Cardiac fibroblast (primary cell): ENCODE measurements at regions not wholly inside any gene's neighbourhood (a gene's known extent, or its start where the extent isn't known, plus 50 kb on each side); places are given as distances from the start of the nearest gene placed in this dataset.

Source experiments
- DNase-seq, 2 donors: peaks; one replicate each; pipeline versions ENCODE4 v3.0.0 to v3.0.0-alpha.2; 2010; ENCODE audit warnings: low read depth in 2 of 2
- H3K4me3 ChIP-seq, 2 donors: replicated peaks in 1 of 2; 1 replicate in 1 of 2; 2 replicates in 1 of 2; pipeline ENCODE4 v1.5.1; 2011; ENCODE audit warnings: low read depth in 2 of 2, low read length in 2 of 2, mild to moderate bottlenecking in 2 of 2, moderate library complexity in 1 of 2
- TF ChIP-seq, protein P1 (sequence below): IDR thresholded peaks from one replicate; pipeline ENCODE4 v1.5.1; 2011; ENCODE audit warnings: low read depth, mild to moderate bottlenecking, low read length, inconsistent platforms

DNA sequence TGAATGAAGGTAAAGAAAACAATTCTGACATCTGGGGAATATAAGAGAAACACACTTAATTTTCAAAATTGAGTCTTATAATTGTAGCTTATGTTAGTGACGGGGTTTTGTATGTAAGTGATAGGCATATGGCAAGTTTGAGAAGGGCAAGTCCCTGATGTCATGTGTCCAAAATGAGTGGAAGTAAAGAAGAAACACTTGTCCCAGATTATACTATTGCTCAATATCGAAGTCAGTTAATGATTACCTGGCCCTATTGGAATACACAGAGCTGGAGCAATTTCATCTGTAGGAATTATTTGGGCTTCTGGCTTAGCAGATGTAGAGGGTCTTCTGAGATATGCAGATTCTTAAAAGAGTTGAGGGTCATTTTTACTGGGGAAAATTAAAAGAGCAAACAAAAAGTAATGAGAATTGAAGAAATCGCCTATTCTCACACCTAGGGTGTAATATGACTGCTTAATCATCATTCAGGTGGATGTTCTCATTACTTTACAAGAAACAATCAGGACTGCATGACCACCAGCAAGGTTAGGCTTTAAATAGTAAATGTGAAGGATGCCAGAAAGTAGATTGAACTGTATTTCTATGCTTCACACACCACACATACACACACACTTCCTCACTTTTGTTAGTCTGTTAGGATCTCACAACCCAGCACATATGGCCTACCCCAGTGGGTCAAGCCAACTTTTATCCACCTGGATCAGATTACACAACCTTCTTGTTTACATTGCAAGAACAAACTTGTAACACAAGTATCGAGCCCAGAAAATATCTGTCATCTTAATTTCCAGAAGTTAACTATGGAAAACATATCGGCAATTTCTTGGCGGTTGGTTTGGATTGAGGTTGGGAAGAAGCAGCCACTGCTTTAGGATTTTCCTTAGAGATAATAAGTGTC lies 183.3 kb upstream of the LRRC3B start:
- no peak for DNase-seq

DNA sequence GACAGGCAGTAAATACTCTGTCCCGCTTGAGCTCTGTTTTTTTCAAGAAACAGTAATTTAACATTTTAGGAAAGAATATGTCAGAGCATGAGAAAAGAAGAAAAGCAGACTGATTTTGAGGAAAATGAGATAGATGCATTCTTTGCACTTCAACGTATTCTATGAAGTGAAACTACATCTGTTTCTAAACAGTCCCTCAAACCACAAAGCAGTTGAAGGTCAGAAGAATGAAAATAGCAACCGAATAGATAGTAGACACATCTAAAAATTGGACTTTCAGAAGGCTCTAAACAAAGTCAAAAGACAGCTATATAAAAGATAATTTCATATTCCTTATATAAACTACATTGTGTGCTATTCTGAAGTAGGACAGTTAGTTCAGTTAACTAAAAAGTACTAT lies 172.6 kb upstream of the LRRC3B start:
- no peak for DNase-seq
- no peak overlapping the region for H3K4me3 ChIP-seq
- TF ChIP-seq, protein P1, sequence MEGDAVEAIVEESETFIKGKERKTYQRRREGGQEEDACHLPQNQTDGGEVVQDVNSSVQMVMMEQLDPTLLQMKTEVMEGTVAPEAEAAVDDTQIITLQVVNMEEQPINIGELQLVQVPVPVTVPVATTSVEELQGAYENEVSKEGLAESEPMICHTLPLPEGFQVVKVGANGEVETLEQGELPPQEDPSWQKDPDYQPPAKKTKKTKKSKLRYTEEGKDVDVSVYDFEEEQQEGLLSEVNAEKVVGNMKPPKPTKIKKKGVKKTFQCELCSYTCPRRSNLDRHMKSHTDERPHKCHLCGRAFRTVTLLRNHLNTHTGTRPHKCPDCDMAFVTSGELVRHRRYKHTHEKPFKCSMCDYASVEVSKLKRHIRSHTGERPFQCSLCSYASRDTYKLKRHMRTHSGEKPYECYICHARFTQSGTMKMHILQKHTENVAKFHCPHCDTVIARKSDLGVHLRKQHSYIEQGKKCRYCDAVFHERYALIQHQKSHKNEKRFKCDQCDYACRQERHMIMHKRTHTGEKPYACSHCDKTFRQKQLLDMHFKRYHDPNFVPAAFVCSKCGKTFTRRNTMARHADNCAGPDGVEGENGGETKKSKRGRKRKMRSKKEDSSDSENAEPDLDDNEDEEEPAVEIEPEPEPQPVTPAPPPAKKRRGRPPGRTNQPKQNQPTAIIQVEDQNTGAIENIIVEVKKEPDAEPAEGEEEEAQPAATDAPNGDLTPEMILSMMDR, result no peak

More for the DNA sequence above, 183.3 kb upstream of the LRRC3B start:
- no peak overlapping the region for H3K4me3 ChIP-seq
- TF ChIP-seq, protein P1, result no peak

DNA sequence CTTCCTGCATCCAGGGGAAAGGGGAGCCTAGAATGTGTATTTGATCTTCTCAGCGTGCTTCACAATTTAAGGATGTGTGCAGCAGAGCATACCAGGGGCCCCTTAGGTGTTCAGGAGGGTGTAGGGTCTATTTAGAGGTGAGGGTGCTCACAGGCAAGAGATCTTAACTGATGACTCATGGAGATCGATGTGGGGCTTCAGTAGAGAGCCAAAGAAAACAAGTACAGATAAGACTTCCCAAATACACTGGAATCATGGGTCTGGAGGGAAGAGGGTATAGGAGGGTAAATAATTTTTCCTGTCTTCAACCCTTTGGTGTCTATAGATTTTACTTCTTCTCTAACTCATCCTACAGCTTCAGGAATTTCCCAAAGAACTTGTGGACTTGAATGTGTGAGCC lies 170.2 kb upstream of the LRRC3B start:
- no peak for DNase-seq
- TF ChIP-seq, protein P1, result no peak

DNA sequence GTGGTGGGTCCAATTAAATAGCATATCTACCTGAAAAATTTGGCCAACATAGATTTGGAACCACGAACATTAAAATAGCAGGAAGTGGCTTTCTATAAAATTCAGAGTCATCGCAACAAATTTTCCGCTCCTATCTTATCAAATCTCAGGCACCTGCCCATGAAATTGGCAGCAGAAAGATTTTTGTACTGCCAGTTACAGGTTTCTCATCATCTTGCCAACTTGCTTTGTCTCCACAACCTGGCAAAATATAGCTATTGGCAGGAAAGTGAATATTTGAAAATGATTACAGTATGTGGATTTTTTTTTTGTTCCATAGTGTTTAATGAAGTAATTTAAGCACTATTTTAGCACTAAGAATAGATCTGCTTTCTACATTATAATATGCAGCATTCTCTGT lies 161.6 kb upstream of the LRRC3B start:
- H3K4me3 ChIP-seq, result no peak overlapping the region
- TF ChIP-seq, protein P1, result no peak
- no peak for DNase-seq

More for the DNA sequence above, 170.2 kb upstream of the LRRC3B start:
- no peak overlapping the region for H3K4me3 ChIP-seq

DNA sequence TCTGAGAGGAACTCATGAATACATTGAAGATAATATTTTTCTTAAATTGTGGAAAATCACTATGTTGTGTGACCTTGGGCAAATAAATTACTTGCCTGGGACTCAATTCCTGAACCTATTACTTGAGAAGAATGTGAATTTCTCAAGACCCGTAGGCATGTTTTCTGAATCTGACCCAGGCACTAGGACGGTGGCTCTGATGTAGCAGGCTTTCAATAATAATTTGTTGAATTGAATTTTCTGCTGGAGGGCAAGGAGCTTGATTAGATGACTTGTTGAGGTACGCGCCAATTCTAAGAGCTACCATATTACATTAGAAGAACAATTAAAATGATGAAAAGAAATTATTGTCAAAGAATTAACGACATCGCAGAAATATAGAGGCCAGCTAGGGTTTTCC lies 150.2 kb upstream of the LRRC3B start:
- H3K4me3 ChIP-seq, result no peak overlapping the region
- TF ChIP-seq, protein P1, result no peak
- no peak for DNase-seq

DNA sequence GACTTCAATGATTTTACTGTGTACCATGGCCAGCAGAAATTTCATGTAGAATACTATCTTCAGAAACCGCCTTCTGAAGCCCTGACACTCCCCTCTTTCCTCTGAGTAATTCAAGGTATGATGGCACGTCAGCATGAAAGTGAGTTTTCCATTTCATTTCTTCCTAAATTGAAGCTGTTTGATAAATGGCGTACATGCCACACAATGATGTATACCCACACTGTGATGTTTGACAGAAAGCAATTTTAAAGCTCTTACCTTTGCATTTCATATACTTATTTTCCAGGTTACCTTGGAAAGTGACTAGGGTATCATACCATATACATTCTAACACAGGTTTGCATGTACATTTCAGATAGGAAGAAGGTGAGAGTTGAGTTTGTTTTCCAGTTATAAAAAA lies 147.9 kb upstream of the LRRC3B start:
- no peak overlapping the region for H3K4me3 ChIP-seq
- TF ChIP-seq, protein P1, result no peak

DNA sequence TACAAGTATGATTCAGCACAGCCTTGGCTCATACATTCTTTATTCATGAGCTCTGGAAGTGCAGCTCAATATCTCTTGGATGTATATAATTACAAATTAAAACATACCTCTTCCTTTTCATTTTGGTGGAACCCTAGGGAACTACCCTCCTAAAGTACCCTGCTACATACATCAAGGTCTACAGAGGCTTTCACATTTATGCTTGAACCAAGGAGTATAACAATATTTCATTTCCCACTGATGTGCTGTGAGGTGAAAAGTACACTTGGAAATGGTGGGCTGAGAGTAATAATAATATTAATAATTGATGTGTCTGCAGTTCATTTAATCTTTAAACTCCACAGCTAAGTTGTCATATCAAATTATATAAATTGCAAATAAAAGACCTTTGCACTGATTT lies 142.2 kb upstream of the LRRC3B start:
- TF ChIP-seq, protein P1, result no peak
- H3K4me3 ChIP-seq, result no peak overlapping the region
- DNase-seq, result no peak

More for the DNA sequence above, 147.9 kb upstream of the LRRC3B start:
- DNase-seq, result no peak
